ENCODE measurements at regions not wholly inside any gene's neighbourhood (a gene's known extent, or its start where the extent isn't known, plus 50 kb on each side); places are given as distances from the start of the nearest gene placed in this dataset.

GRCh38 chr3:76495216-76495615 lies 544.7 kb upstream of the ROBO2 start:
- TF ChIP-seq, protein P1, sequence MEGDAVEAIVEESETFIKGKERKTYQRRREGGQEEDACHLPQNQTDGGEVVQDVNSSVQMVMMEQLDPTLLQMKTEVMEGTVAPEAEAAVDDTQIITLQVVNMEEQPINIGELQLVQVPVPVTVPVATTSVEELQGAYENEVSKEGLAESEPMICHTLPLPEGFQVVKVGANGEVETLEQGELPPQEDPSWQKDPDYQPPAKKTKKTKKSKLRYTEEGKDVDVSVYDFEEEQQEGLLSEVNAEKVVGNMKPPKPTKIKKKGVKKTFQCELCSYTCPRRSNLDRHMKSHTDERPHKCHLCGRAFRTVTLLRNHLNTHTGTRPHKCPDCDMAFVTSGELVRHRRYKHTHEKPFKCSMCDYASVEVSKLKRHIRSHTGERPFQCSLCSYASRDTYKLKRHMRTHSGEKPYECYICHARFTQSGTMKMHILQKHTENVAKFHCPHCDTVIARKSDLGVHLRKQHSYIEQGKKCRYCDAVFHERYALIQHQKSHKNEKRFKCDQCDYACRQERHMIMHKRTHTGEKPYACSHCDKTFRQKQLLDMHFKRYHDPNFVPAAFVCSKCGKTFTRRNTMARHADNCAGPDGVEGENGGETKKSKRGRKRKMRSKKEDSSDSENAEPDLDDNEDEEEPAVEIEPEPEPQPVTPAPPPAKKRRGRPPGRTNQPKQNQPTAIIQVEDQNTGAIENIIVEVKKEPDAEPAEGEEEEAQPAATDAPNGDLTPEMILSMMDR (IDR thresholded peaks at IDR 0.05) = no peak
- no peak for TF ChIP-seq POLR2A (IDR thresholded peaks at IDR 0.05)

Data from testis (tissue), 2 donors.